HCT116 (cell line): ENCODE measurements at regions not wholly inside any gene's neighbourhood (a gene's known extent, or its start where the extent isn't known, plus 50 kb on each side); places are given as distances from the start of the nearest gene placed in this dataset.

Experiments
- ATAC-seq: fragments of 200-7000 bp; cut with Tn5 transposase; 2 replicates; pipeline ENCODE4 v1.9.1; 2020; ENCODE audit warnings: mild to moderate bottlenecking, moderate library complexity
- BruUV-seq: library from RNA; stranded (reverse); fragments of 400-500 nt; replicated peaks from 2 replicates; lab custom pipeline; 2021; lab: Mats Ljungman, UMichigan
- CTCF ChIA-PET: fragments of 300-600 bp; sonication (Branson Sonifier 250); formaldehyde crosslinking; loops from one replicate; lab custom pipeline; 2021; ENCODE audit warnings: antibody characterized with exemption; lab: Charles Lee
- POLR2A ChIA-PET: fragments of 300-600, 350-600 bp; sonication (Branson Sonifier 250); formaldehyde crosslinking; loops from one replicate; lab custom pipeline; 2021; ENCODE audit warnings: antibody characterized with exemption; lab: Charles Lee
- RAD21 ChIA-PET, 2 experiments: fragments of 300-600 bp; sonication (Branson Sonifier 250); formaldehyde crosslinking; loops; one replicate each; lab custom pipeline; 2023; ENCODE audit warnings: low total read pairs in 2 of 2; ENCODE audit not compliant: uncharacterized antibody in 2 of 2, unreplicated experiment in 2 of 2, low non-redundant PET in 1 of 2; lab: Charles Lee
- DNase-seq: peaks from one replicate; pipeline ENCODE4 v3.0.0-alpha.2; 2010; ENCODE audit warnings: low read depth, low spot score
- H2AFZ ChIP-seq: fragments of 200-600 bp; shearing (Covaris generic), sonication (generic); 2 replicates; pipeline ENCODE4 v1.6.1; 2017; ENCODE audit warnings: low read depth, mixed run types, mixed read lengths, antibody characterized with exemption, low read length; ENCODE audit not compliant: poor library complexity, severe bottlenecking
- H3K27ac ChIP-seq: 2 replicates; pipeline ENCODE4 v1.5.1; 2012; ENCODE audit warnings: low read depth, low read length
- H3K27me3 ChIP-seq: fragments of 200-600 bp; sonication (generic); 2 replicates; pipeline ENCODE4 v1.6.1; 2016; ENCODE audit warnings: mixed run types, low read length, mixed read lengths; ENCODE audit not compliant: insufficient read depth
- H3K36me3 ChIP-seq, 2 experiments: fragments of 200-500 bp in 1 of 2; fragments of 200-600 bp in 1 of 2; sonication (Bioruptor generic) in 1 of 2; sonication (generic) in 1 of 2; 2 replicates each; pipeline versions ENCODE4 v1.5.1 to v1.6.1; 2014 to 2016; ENCODE audit warnings: low read length in 2 of 2, inconsistent platforms in 1 of 2, mixed read lengths in 1 of 2, mixed run types in 1 of 2; ENCODE audit not compliant: insufficient read depth in 2 of 2, control insufficient read depth in 1 of 2
- H3K4me1 ChIP-seq, 2 experiments: fragments of 200-600 bp in 1 of 2; sonication (generic) in 1 of 2; 2 replicates each; pipeline versions ENCODE4 v1.5.1 to v1.6.1; 2012 to 2017; ENCODE audit warnings: low read length in 2 of 2, inconsistent platforms in 1 of 2, mild to moderate bottlenecking in 1 of 2, mixed read lengths in 1 of 2, mixed run types in 1 of 2, moderate library complexity in 1 of 2; ENCODE audit not compliant: insufficient read depth in 2 of 2, control insufficient read depth in 1 of 2
- H3K4me2 ChIP-seq: fragments of 200-600 bp; sonication (generic); 2 replicates; pipeline ENCODE4 v1.6.1; 2017; ENCODE audit warnings: mixed run types, low read length, mixed read lengths
- H3K4me3 ChIP-seq, 2 experiments: fragments of 200-600 bp in 1 of 2; sonication (generic) in 1 of 2; replicated peaks in 1 of 2; 2 replicates each; pipeline ENCODE4 v1.5.1; 2011 to 2016; ENCODE audit warnings: low read length in 2 of 2, control low read depth in 1 of 2, low read depth in 1 of 2, mild to moderate bottlenecking in 1 of 2, mixed read lengths in 1 of 2, mixed run types in 1 of 2
- H3K79me2 ChIP-seq: fragments of 200-600 bp; sonication (generic); 2 replicates; pipeline ENCODE4 v1.6.1; 2017; ENCODE audit warnings: mild to moderate bottlenecking, mixed run types, low read length, moderate library complexity, mixed read lengths; ENCODE audit not compliant: insufficient read depth
- H3K9ac ChIP-seq: fragments of 200-600 bp; sonication (generic); 2 replicates; pipeline ENCODE4 v1.6.1; 2016; ENCODE audit warnings: low read length, mixed read lengths
- H3K9me2 ChIP-seq: fragments of 200-600 bp; sonication (generic), shearing (Covaris generic); 2 replicates; pipeline ENCODE4 v1.6.1; 2017; ENCODE audit warnings: mixed run types, mild to moderate bottlenecking, moderate library complexity; ENCODE audit not compliant: insufficient read depth
- H3K9me3 ChIP-seq, 2 experiments: fragments of 200-500 bp in 1 of 2; fragments of 200-600 bp in 1 of 2; sonication (Bioruptor generic) in 1 of 2; sonication (generic) in 1 of 2; 2 replicates each; pipeline ENCODE4 v1.6.1; 2014 to 2017; ENCODE audit warnings: low read length in 2 of 2, mixed read lengths in 2 of 2, inconsistent platforms in 1 of 2, low read depth in 1 of 2, mild to moderate bottlenecking in 1 of 2, mixed run types in 1 of 2, moderate library complexity in 1 of 2; ENCODE audit not compliant: control insufficient read depth in 1 of 2, insufficient read depth in 1 of 2
- H4K20me1 ChIP-seq: fragments of 200-600 bp; sonication (generic), shearing (Covaris generic); 2 replicates; pipeline ENCODE4 v1.6.1; 2017; ENCODE audit warnings: mixed run types, mild to moderate bottlenecking, moderate library complexity; ENCODE audit not compliant: insufficient read depth
- CEBPB ChIP-seq: IDR thresholded peaks from 2 replicates; pipeline ENCODE4 v1.6.1; 2012; ENCODE audit warnings: low read depth
- CTCF ChIP-seq, 3 experiments: fragments of 200-600 bp in 1 of 3; sonication (generic) in 1 of 3; IDR thresholded peaks in 2 of 3; conservative IDR thresholded peaks in 1 of 3; 2 replicates each; pipeline ENCODE4 v1.5.1; 2012 to 2017; ENCODE audit warnings: low read depth in 2 of 3, low read length in 2 of 3, antibody characterized with exemption in 1 of 3, borderline replicate concordance in 1 of 3, control low read depth in 1 of 3, mild to moderate bottlenecking in 1 of 3, mixed read lengths in 1 of 3, mixed run types in 1 of 3, moderate library complexity in 1 of 3; ENCODE audit not compliant: insufficient read depth in 1 of 3
- ELF1 ChIP-seq: IDR thresholded peaks from 2 replicates; pipeline ENCODE4 v1.6.1; 2012; ENCODE audit warnings: low read depth, borderline replicate concordance
- EZH2phosphoT487 ChIP-seq: fragments of 200-600 bp; IDR thresholded peaks from 2 replicates; pipeline ENCODE4 v1.6.1; 2018; ENCODE audit warnings: antibody characterized with exemption, borderline replicate concordance
- FOSL1 ChIP-seq: IDR thresholded peaks from 2 replicates; pipeline ENCODE4 v1.6.1; 2012; ENCODE audit warnings: low read depth
- JUND ChIP-seq: IDR thresholded peaks from 2 replicates; pipeline ENCODE4 v1.6.1; 2012
- POLR2A ChIP-seq: IDR thresholded peaks from 2 replicates; pipeline ENCODE4 v1.7.0; 2011; ENCODE audit warnings: borderline replicate concordance; ENCODE audit not compliant: insufficient read depth, insufficient read length; ENCODE audit errors: extremely low read depth
- POLR2AphosphoS5 ChIP-seq: IDR thresholded peaks from 2 replicates; pipeline ENCODE4 v1.6.1; 2011; ENCODE audit warnings: mild to moderate bottlenecking, low read depth, low read length, moderate library complexity
- RAD21 ChIP-seq: IDR thresholded peaks from 2 replicates; pipeline ENCODE4 v1.6.1; 2012; ENCODE audit warnings: low read depth, mild to moderate bottlenecking
- SIN3A ChIP-seq: IDR thresholded peaks from 2 replicates; pipeline ENCODE4 v1.6.1; 2012; ENCODE audit warnings: low read depth
- SRF ChIP-seq: IDR thresholded peaks from 2 replicates; pipeline ENCODE4 v1.6.1; 2012; ENCODE audit warnings: low read depth
- TCF7L2 ChIP-seq: IDR thresholded peaks from 2 replicates; pipeline ENCODE4 v1.7.0; 2011; ENCODE audit warnings: borderline replicate concordance, inconsistent platforms; ENCODE audit not compliant: insufficient read depth, insufficient read length; ENCODE audit errors: extremely low read depth
- YY1 ChIP-seq: IDR thresholded peaks from 2 replicates; pipeline ENCODE4 v1.6.1; 2011; ENCODE audit warnings: low read length, low read depth, moderate library complexity, mild to moderate bottlenecking; ENCODE audit not compliant: insufficient replicate concordance; ENCODE audit errors: extremely low read depth
- ZFX ChIP-seq: fragments of 450-650 bp; IDR thresholded peaks from 2 replicates; pipeline ENCODE4 v1.6.1; 2017
- ZNF274 ChIP-seq: fragments of 200-500 bp; sonication (Bioruptor generic); IDR thresholded peaks from 2 replicates; pipeline ENCODE4 v1.6.1; 2014; ENCODE audit warnings: mild to moderate bottlenecking, low read depth, low read length, inconsistent platforms
- intact Hi-C: fragments of 100-400 bp; cut with micrococcal nuclease; formaldehyde crosslinking; loops from 2 replicates; pipeline ENCODE4 v1.10.0; 2022

DNA sequence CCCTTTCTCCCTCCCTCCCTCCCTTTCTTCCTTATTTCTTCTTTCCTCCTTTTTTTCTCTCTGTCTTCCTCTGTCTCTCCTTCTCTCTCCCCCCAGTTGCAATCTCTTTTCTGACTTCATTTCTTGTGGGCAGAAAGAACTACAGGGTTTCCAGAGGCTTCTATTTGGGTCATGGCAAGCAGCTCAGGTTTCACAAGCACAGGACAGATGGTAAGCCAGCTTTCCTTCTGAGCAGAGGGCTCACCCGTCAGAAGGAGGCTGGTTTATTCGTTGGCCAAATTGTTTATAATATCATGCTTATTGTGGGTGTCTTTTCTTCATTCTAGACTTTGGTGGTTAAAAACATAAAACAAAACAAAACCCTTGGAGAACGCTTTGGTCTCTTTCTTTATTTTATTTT is 58.9 kb upstream of the CLMP start:
- RAD21 ChIA-PET = no interaction called here
- CTCF ChIA-PET = no interaction called here
- DNase-seq (no peak), ATAC-seq (no peak)
- peaks cover 0 to 6% of the 10 kb centered on the region in 2 experiments; a peak in 1 of 4 replicates for H3K4me1 ChIP-seq
- BruUV-seq = no TSS peak
- TF ChIP-seq YY1 (no peak), ZNF274 (no peak), SIN3A (no peak), FOSL1 (no peak), CTCF (IDR thresholded peaks at IDR 0.05 in 2 of 3, conservative IDR thresholded peaks at IDR 0.05 in 1 of 3; ENCODE audit: borderline replicate concordance in 1 of 3, insufficient read depth in 1 of 3, low read depth in 2 of 3, low read length in 2 of 3) (no peak), ZFX (no peak), ELF1 (no peak), JUND (no peak)
- H3K9ac ChIP-seq = no peak overlapping the region
- intact Hi-C loops = no loop called here
- no peaks in the 10 kb centered on the region for H3K36me3 ChIP-seq
- H3K4me2 ChIP-seq = no peak overlapping the region
- no peaks in the 10 kb centered on the region for H3K9me3 ChIP-seq
- H4K20me1 ChIP-seq = no peaks in the 10 kb centered on the region
- POLR2A ChIA-PET = no interaction called here
- no peaks in the 10 kb centered on the region for H3K79me2 ChIP-seq
- no peaks in the 10 kb centered on the region for H3K27me3 ChIP-seq
- H3K4me3 ChIP-seq = no peak overlapping the region
- H3K9me2 ChIP-seq = no peaks in the 10 kb centered on the region
- H3K27ac ChIP-seq = no peak overlapping the region
- no peak overlapping the region for H2AFZ ChIP-seq

DNA sequence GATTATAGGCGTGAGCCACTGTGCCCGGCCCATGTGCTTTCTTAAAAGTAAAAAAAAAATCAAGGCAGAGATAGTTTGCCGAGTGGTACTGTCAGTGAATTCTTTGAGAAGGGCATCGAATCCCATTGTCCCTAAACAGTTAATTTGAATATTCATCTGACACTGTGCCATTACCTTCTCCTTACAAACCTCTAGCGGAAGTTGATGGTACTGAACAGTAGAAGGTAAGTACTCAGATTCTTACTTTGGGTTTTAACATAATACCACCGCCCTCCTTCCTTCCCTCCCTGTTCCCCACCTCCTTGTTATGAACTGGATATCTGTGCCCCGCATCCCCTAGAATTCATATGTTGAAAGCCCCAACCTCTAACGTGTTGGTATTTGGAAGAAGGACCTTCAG is 58.2 kb upstream of the CLMP start:
- intact Hi-C loops = no loop called here
- DNase-seq = no peak
- Histone ChIP-seq H3K27ac (no peak overlapping the region), H3K4me2 (no peak overlapping the region), H3K4me3 (no peak overlapping the region), H3K27me3 (no peaks in the 10 kb centered on the region), H3K9ac (no peak overlapping the region), H2AFZ (no peak overlapping the region), H3K9me2 (no peaks in the 10 kb centered on the region), H4K20me1 (no peaks in the 10 kb centered on the region), H3K9me3 (no peaks in the 10 kb centered on the region), H3K36me3 (no peaks in the 10 kb centered on the region), H3K79me2 (no peaks in the 10 kb centered on the region), H3K4me1 (peaks cover 0 to 6% of the 10 kb centered on the region in 2 experiments; a peak in 1 of 4 replicates)
- RAD21 ChIA-PET = no interaction called here
- CTCF ChIA-PET = no interaction called here
- no TSS peak for BruUV-seq
- no peak for ATAC-seq
- POLR2A ChIA-PET = no interaction called here
- no peak for TF ChIP-seq FOSL1
- no peak for TF ChIP-seq POLR2A
- no peak for TF ChIP-seq SRF
- no peak for TF ChIP-seq ZNF274
- TF ChIP-seq TCF7L2 = no peak
- TF ChIP-seq POLR2AphosphoS5 = no peak
- no peak for TF ChIP-seq JUND
- TF ChIP-seq YY1 = no peak
- no peak for TF ChIP-seq EZH2phosphoT487
- TF ChIP-seq SIN3A = no peak
- no peak for TF ChIP-seq CEBPB
- TF ChIP-seq CTCF (IDR thresholded peaks at IDR 0.05 in 2 of 3, conservative IDR thresholded peaks at IDR 0.05 in 1 of 3; ENCODE audit: borderline replicate concordance in 1 of 3, insufficient read depth in 1 of 3, low read depth in 2 of 3, low read length in 2 of 3) = no peak
- TF ChIP-seq RAD21 = no peak
